K562 (cell line): ENCODE measurements at regions not wholly inside any gene's neighbourhood (a gene's known extent, or its start where the extent isn't known, plus 50 kb on each side); places are given as distances from the start of the nearest gene placed in this dataset.

Source experiments
- DMBX1 ChIP-seq: fragments of 250-450 bp; sonication (Bioruptor Pico); IDR thresholded peaks from 2 replicates; pipeline ENCODE4 v1.8.0; 2022; ENCODE audit warnings: inconsistent platforms, mild to moderate bottlenecking, moderate library complexity, borderline replicate concordance
- FOXO4 ChIP-seq: fragments of 450-650 bp; formaldehyde crosslinking; IDR thresholded peaks from 2 replicates; pipeline ENCODE4 v1.4.0; 2020; ENCODE audit warnings: mild to moderate bottlenecking, moderate library complexity
- HMG20A ChIP-seq: fragments of 450-650 bp; formaldehyde crosslinking; conservative IDR thresholded peaks from 2 replicates; pipeline ENCODE4 v1.4.0; 2020; ENCODE audit warnings: mild to moderate bottlenecking, mixed read lengths
- HMG20B ChIP-seq: fragments of 250-450 bp; sonication (Bioruptor Pico); IDR thresholded peaks from 2 replicates; pipeline ENCODE4 v1.5.0; 2021; ENCODE audit warnings: mild to moderate bottlenecking
- SREBF2 ChIP-seq: sonication (generic); formaldehyde crosslinking; IDR thresholded peaks from 2 replicates; pipeline ENCODE4 v1.4.0; 2020; ENCODE audit warnings: mild to moderate bottlenecking, missing genetic modification reagents
- SRF ChIP-seq, 2 experiments: fragments of 250-450, 450-650 bp in 1 of 2; sonication (Bioruptor Pico) in 1 of 2; sonication (generic) in 1 of 2; formaldehyde crosslinking; IDR thresholded peaks; 2 replicates each; pipeline versions ENCODE4 v1.5.0 to v1.5.1; 2020 to 2022; ENCODE audit warnings: mild to moderate bottlenecking in 1 of 2, missing genetic modification reagents in 1 of 2
- TAF1 ChIP-seq: IDR thresholded peaks from 2 replicates; pipeline ENCODE4 v1.6.1; 2011; ENCODE audit warnings: mild to moderate bottlenecking, low read length, moderate library complexity; ENCODE audit not compliant: insufficient read depth, control insufficient read depth, severe bottlenecking; ENCODE audit errors: extremely low read depth
- TAL1 ChIP-seq: fragments of 450-650 bp; IDR thresholded peaks from 2 replicates; pipeline ENCODE4 v1.6.1; 2016; ENCODE audit warnings: mild to moderate bottlenecking
- TCF7 ChIP-seq: sonication (generic); IDR thresholded peaks from 2 replicates; pipeline ENCODE4 v1.6.1; 2016; ENCODE audit warnings: antibody characterized with exemption, borderline replicate concordance
- USF2 ChIP-seq: sonication (generic); formaldehyde crosslinking; IDR thresholded peaks from 2 replicates; pipeline ENCODE4 v1.5.0; 2020; ENCODE audit warnings: missing genetic modification reagents
- ZBTB34 ChIP-seq: fragments of 250-450 bp; sonication (Bioruptor Pico); IDR thresholded peaks from 2 replicates; pipeline ENCODE4 v1.8.0; 2021; ENCODE audit warnings: mild to moderate bottlenecking, moderate library complexity
- ZNF23 ChIP-seq: fragments of 250-450 bp; sonication (Bioruptor Pico); IDR thresholded peaks from 2 replicates; pipeline ENCODE4 v1.4.0; 2020; ENCODE audit warnings: mild to moderate bottlenecking
- ZNF398 ChIP-seq: fragments of 250-450 bp; sonication (Bioruptor Pico); IDR thresholded peaks from 2 replicates; pipeline ENCODE4 v1.8.0; 2021; ENCODE audit warnings: moderate library complexity, mild to moderate bottlenecking, inconsistent platforms

GRCh38 chr3:78427303-78427702, 1340.5 kb downstream of the ROBO1 start:
- TF ChIP-seq HMG20B (no peak), ZBTB34 (no peak), SRF (CRISPR knock-in tag; IDR thresholded peaks at IDR 0.05) (no peak), USF2 (no peak), FOXO4 (CRISPR knock-in tag) (no peak), ZNF398 (CRISPR knock-in tag) (no peak), TCF7 (no peak), TAL1 (no peak), DMBX1 (no peak), HMG20A (CRISPR knock-in tag) (no peak), SREBF2 (no peak), ZNF23 (CRISPR knock-in tag) (no peak), TAF1 (no peak)
